Keratinocyte (primary cell): ENCODE measurements at regions not wholly inside any gene's neighbourhood (a gene's known extent, or its start where the extent isn't known, plus 50 kb on each side); places are given as distances from the start of the nearest gene placed in this dataset.

ENCODE experiments used
- DNase-seq: peaks from one replicate; pipeline ENCODE4 v3.0.0-alpha.2; 2011; ENCODE audit warnings: low read depth, missing footprints, low spot score
- FAIRE-seq: peaks from 2 replicates; lab custom pipeline; 2011; peaks lifted over from hg19 to GRCh38; lab: Jason Lieb, UNC
- H2AFZ ChIP-seq: 2 replicates; pipeline ENCODE4 v1.6.0; 2012; ENCODE audit warnings: low read length, control low read depth, inconsistent platforms; ENCODE audit not compliant: control insufficient read depth
- H3K27ac ChIP-seq: 2 replicates; pipeline ENCODE4 v1.5.1; 2011; ENCODE audit warnings: low read length; ENCODE audit not compliant: control insufficient read depth, insufficient read depth
- H3K27me3 ChIP-seq: 3 replicates; pipeline ENCODE4 v1.6.0; 2011; ENCODE audit warnings: low read length; ENCODE audit not compliant: control insufficient read depth, insufficient read depth; ENCODE audit errors: extremely low read depth
- H3K36me3 ChIP-seq, 2 experiments: 2 replicates in 1 of 2; 3 replicates in 1 of 2; pipeline ENCODE4 v1.5.1; 2011; ENCODE audit warnings: low read length in 2 of 2, mild to moderate bottlenecking in 1 of 2; ENCODE audit not compliant: control insufficient read depth in 2 of 2, insufficient read depth in 2 of 2; ENCODE audit errors: extremely low read depth in 1 of 2
- H3K4me1 ChIP-seq: 3 replicates; pipeline ENCODE4 v1.5.1; 2011; ENCODE audit warnings: low read length; ENCODE audit not compliant: control insufficient read depth, insufficient read depth; ENCODE audit errors: extremely low read depth
- H3K4me2 ChIP-seq: 3 replicates; pipeline ENCODE4 v1.6.0; 2011; ENCODE audit warnings: low read depth, low read length; ENCODE audit not compliant: control insufficient read depth, insufficient read depth; ENCODE audit errors: extremely low read depth
- H3K4me3 ChIP-seq, 3 experiments: fragments of 200-600 bp in 1 of 3; sonication (generic) in 1 of 3; 2 replicates in 2 of 3; 3 replicates in 1 of 3; pipeline ENCODE4 v1.5.1; 2011 to 2016; ENCODE audit warnings: low read length in 3 of 3, mild to moderate bottlenecking in 3 of 3, control low read depth in 2 of 3, inconsistent platforms in 1 of 3, low read depth in 1 of 3, mixed read lengths in 1 of 3, mixed run types in 1 of 3, moderate library complexity in 1 of 3; ENCODE audit not compliant: control insufficient read depth in 2 of 3, insufficient read depth in 2 of 3; ENCODE audit errors: extremely low read depth in 1 of 3
- H3K79me2 ChIP-seq: 2 replicates; pipeline ENCODE4 v1.6.0; 2012; ENCODE audit warnings: low read length; ENCODE audit not compliant: control insufficient read depth, insufficient read depth
- H3K9ac ChIP-seq: 3 replicates; pipeline ENCODE4 v1.6.0; 2011; ENCODE audit warnings: low read length; ENCODE audit not compliant: control insufficient read depth, insufficient read depth; ENCODE audit errors: extremely low read depth
- H3K9me1 ChIP-seq: 3 replicates; pipeline ENCODE4 v1.6.0; 2011; ENCODE audit warnings: low read length; ENCODE audit not compliant: control insufficient read depth, insufficient read depth; ENCODE audit errors: extremely low read depth
- H3K9me3 ChIP-seq: 2 replicates; pipeline ENCODE4 v1.5.1; 2012; ENCODE audit warnings: low read depth, low read length; ENCODE audit not compliant: control insufficient read depth
- H4K20me1 ChIP-seq: 3 replicates; pipeline ENCODE4 v1.6.0; 2011; ENCODE audit warnings: low read length; ENCODE audit not compliant: control insufficient read depth, insufficient read depth; ENCODE audit errors: extremely low read depth
- CTCF ChIP-seq, 3 experiments: IDR thresholded peaks in 1 of 3; conservative IDR thresholded peaks in 1 of 3; optimal IDR thresholded peaks in 1 of 3; 2 replicates in 2 of 3; 3 replicates in 1 of 3; pipeline versions ENCODE3 to v1.5.1; 2011; ENCODE audit warnings: low read length in 3 of 3, mild to moderate bottlenecking in 3 of 3, moderate library complexity in 2 of 3, control low read depth in 1 of 3, inconsistent platforms in 1 of 3; ENCODE audit not compliant: insufficient read depth in 2 of 3; ENCODE audit errors: extremely low read depth in 1 of 3
- EZH2 ChIP-seq: IDR thresholded peaks from one replicate; pipeline ENCODE4 v1.6.1; 2012; ENCODE audit warnings: inconsistent platforms, mild to moderate bottlenecking, low read length, moderate library complexity
- dilution Hi-C: fragments of 300-500 bp; cut with MboI; formaldehyde crosslinking; loops from one replicate; pipeline ENCODE4 v1.7.0; 2020; ENCODE audit warnings: low sequenced_read_pairs; ENCODE audit not compliant: extremely low pct_ligation_motif_present

GRCh38 chr18:41545091-41545888 is 409.7 kb upstream of the PIK3C3 start:
- H3K36me3 ChIP-seq, result no peaks in the 10 kb centered on the region
- FAIRE-seq, result no peak
- H4K20me1 ChIP-seq, result no peaks in the 10 kb centered on the region
- no peak for DNase-seq
- no peaks in the 10 kb centered on the region for H3K4me1 ChIP-seq
- no peaks in the 10 kb centered on the region for H3K9me3 ChIP-seq
- H3K27me3 ChIP-seq, result no peaks in the 10 kb centered on the region
- H3K27ac ChIP-seq, result no peak overlapping the region
- H3K9ac ChIP-seq, result no peak overlapping the region
- TF ChIP-seq CTCF (optimal IDR thresholded peaks at IDR 0.05 in 1 of 3, IDR thresholded peaks at IDR 0.05 in 1 of 3, conservative IDR thresholded peaks at IDR 0.05 in 1 of 3; ENCODE audit: extremely low read depth in 1 of 3, insufficient read depth in 2 of 3, low read length in 3 of 3) (no peak), EZH2 (no peak)
- H3K4me2 ChIP-seq, result no peak overlapping the region
- no peak overlapping the region for H3K4me3 ChIP-seq
- no peak overlapping the region for H2AFZ ChIP-seq
- H3K79me2 ChIP-seq, result no peaks in the 10 kb centered on the region
- no peaks in the 10 kb centered on the region for H3K9me1 ChIP-seq
- dilution Hi-C loops, result no loop called here

- Histone ChIP-seq H2AFZ (no peak overlapping the region), H3K9ac (no peak overlapping the region), H3K4me2 (no peak overlapping the region), H3K9me3 (no peaks in the 10 kb centered on the region), H3K27me3 (no peaks in the 10 kb centered on the region), H3K36me3 (no peaks in the 10 kb centered on the region), H3K27ac (no peak overlapping the region), H4K20me1 (no peaks in the 10 kb centered on the region), H3K9me1 (no peaks in the 10 kb centered on the region), H3K79me2 (no peaks in the 10 kb centered on the region), H3K4me3 (no peak overlapping the region), H3K4me1 (no peaks in the 10 kb centered on the region)
- DNase-seq, result no peak
- FAIRE-seq, result no peak
- TF ChIP-seq CTCF (optimal IDR thresholded peaks at IDR 0.05 in 1 of 3, IDR thresholded peaks at IDR 0.05 in 1 of 3, conservative IDR thresholded peaks at IDR 0.05 in 1 of 3; ENCODE audit: extremely low read depth in 1 of 3, insufficient read depth in 2 of 3, low read length in 3 of 3) (no peak), EZH2 (no peak)
- dilution Hi-C loops, result no loop called here
Measured at GRCh38 chr18:41543815-41544214, 411.2 kb upstream of the PIK3C3 start.
